OCI-LY3 (cell line): ENCODE measurements at regions not wholly inside any gene's neighbourhood (a gene's known extent, or its start where the extent isn't known, plus 50 kb on each side); places are given as distances from the start of the nearest gene placed in this dataset.

ENCODE experiments used
- H2AFZ ChIP-seq: fragments of 200-600, 300-600 bp; shearing (Covaris generic); 2 replicates; pipeline ENCODE4 v1.6.0; 2014; ENCODE audit warnings: antibody characterized with exemption, low read depth, low read length
- H3K27ac ChIP-seq: fragments of 200-600, 300-600 bp; sonication (generic); 2 replicates; pipeline ENCODE4 v1.5.1; 2014; ENCODE audit warnings: mild to moderate bottlenecking, low read length, moderate library complexity, mixed read lengths
- H3K27me3 ChIP-seq: fragments of 200-600, 300-600 bp; sonication (generic); 2 replicates; pipeline ENCODE4 v1.6.1; 2014; ENCODE audit warnings: low read depth, low read length, mixed read lengths
- H3K36me3 ChIP-seq: fragments of 200-600, 300-600 bp; sonication (generic); replicated peaks from 2 replicates; pipeline ENCODE3; 2014; ENCODE audit warnings: low read depth, low read length, mixed read lengths
- H3K4me1 ChIP-seq: fragments of 300-600, 200-600 bp; sonication (generic); 2 replicates; pipeline ENCODE4 v1.6.1; 2014; ENCODE audit warnings: low read length, mixed read lengths
- H3K4me2 ChIP-seq: fragments of 200-600, 300-600 bp; sonication (generic); 2 replicates; pipeline ENCODE4 v1.6.1; 2014; ENCODE audit warnings: low read length, mixed read lengths
- H3K4me3 ChIP-seq: fragments of 300-600, 200-600 bp; sonication (generic); 2 replicates; pipeline ENCODE4 v1.5.1; 2014; ENCODE audit warnings: antibody characterized with exemption, mild to moderate bottlenecking, low read length, moderate library complexity
- H3K79me2 ChIP-seq: fragments of 300-600, 200-600 bp; shearing (Covaris generic); 2 replicates; pipeline ENCODE4 v1.6.1; 2014; ENCODE audit warnings: mild to moderate bottlenecking, low read length, mixed read lengths
- H3K9ac ChIP-seq: fragments of 300-600, 200-600 bp; shearing (Covaris generic); 2 replicates; pipeline ENCODE4 v1.6.0; 2014; ENCODE audit warnings: mild to moderate bottlenecking, low read length, moderate library complexity
- H3K9me3 ChIP-seq: fragments of 200-600, 300-600 bp; shearing (Covaris generic); 2 replicates; pipeline ENCODE4 v1.6.1; 2014; ENCODE audit warnings: low read length, mixed read lengths; ENCODE audit not compliant: insufficient read depth
- H4K20me1 ChIP-seq: fragments of 200-600, 300-600 bp; sonication (generic); 2 replicates; pipeline ENCODE4 v1.6.1; 2016; ENCODE audit warnings: low read length, mixed read lengths; ENCODE audit not compliant: insufficient read depth
- EZH2phosphoT487 ChIP-seq: fragments of 200-600 bp; shearing (Covaris generic); IDR thresholded peaks from 2 replicates; pipeline ENCODE4 v1.6.1; 2018; ENCODE audit warnings: antibody characterized with exemption, mixed run types, low read depth
- TF ChIP-seq, protein P1 (sequence below): fragments of 200-600, 300-600 bp; sonication (generic); IDR thresholded peaks from 2 replicates; pipeline ENCODE4 v1.5.1; 2014; ENCODE audit warnings: antibody characterized with exemption, low read length, low read depth

DNA sequence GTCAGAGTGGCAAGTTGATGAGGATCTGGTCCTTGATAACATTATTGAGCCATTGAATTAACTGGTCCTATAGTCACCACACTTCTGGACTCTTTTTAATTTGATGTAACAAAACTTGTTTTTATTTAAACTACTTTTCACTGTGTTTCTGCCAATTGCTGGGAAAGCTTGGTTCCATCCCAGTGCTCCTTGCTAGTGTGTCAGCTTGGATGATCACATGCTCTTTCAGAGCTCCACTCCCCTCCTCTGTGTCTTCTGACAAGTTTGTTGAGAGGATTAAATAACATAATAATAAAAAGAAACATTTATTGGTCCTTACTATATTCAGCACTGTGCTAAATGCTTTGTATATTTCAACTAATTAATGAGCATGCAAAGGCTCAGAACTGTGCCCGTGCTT is 448.5 kb upstream of the B3GALT2 start:
- TF ChIP-seq EZH2phosphoT487, result no peak
- TF ChIP-seq, protein P1, sequence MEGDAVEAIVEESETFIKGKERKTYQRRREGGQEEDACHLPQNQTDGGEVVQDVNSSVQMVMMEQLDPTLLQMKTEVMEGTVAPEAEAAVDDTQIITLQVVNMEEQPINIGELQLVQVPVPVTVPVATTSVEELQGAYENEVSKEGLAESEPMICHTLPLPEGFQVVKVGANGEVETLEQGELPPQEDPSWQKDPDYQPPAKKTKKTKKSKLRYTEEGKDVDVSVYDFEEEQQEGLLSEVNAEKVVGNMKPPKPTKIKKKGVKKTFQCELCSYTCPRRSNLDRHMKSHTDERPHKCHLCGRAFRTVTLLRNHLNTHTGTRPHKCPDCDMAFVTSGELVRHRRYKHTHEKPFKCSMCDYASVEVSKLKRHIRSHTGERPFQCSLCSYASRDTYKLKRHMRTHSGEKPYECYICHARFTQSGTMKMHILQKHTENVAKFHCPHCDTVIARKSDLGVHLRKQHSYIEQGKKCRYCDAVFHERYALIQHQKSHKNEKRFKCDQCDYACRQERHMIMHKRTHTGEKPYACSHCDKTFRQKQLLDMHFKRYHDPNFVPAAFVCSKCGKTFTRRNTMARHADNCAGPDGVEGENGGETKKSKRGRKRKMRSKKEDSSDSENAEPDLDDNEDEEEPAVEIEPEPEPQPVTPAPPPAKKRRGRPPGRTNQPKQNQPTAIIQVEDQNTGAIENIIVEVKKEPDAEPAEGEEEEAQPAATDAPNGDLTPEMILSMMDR, result no peak
- Histone ChIP-seq H3K4me2 (no peak overlapping the region), H3K27me3 (no peaks in the 10 kb centered on the region), H3K4me3 (no peak overlapping the region), H3K4me1 (no peaks in the 10 kb centered on the region), H3K79me2 (no peaks in the 10 kb centered on the region), H3K27ac (no peak overlapping the region), H2AFZ (no peak overlapping the region), H3K36me3 (no peaks in the 10 kb centered on the region), H3K9me3 (no peaks in the 10 kb centered on the region), H3K9ac (no peak overlapping the region), H4K20me1 (no peaks in the 10 kb centered on the region)

DNA sequence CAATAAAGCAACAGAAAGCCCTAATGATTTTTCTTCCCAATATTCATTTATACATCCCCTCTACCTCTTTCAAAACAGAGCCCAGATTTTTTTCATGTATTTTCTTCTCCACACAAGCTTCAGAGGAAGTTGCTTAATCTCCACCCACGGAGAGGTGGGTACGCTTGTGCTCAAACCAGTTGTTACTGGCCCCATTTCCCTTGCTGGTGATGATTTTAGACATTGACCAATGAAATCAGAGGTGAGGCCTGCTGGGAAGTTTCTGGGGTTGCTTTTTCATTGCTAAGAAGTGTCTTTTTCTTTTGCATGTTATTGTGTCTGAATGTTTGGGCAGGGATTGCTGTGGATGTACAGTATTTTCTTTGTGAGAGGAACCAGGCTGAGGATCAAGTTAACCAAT is 448.1 kb upstream of the B3GALT2 start:
- no peak overlapping the region for H3K4me2 ChIP-seq
- H3K4me3 ChIP-seq, result no peak overlapping the region
- H3K79me2 ChIP-seq, result no peaks in the 10 kb centered on the region
- no peaks in the 10 kb centered on the region for H4K20me1 ChIP-seq
- no peaks in the 10 kb centered on the region for H3K4me1 ChIP-seq
- H2AFZ ChIP-seq, result no peak overlapping the region
- no peaks in the 10 kb centered on the region for H3K9me3 ChIP-seq
- H3K36me3 ChIP-seq, result no peaks in the 10 kb centered on the region
- no peak for TF ChIP-seq EZH2phosphoT487
- TF ChIP-seq, protein P1, result no peak
- no peak overlapping the region for H3K27ac ChIP-seq
- no peaks in the 10 kb centered on the region for H3K27me3 ChIP-seq
- H3K9ac ChIP-seq, result no peak overlapping the region

DNA sequence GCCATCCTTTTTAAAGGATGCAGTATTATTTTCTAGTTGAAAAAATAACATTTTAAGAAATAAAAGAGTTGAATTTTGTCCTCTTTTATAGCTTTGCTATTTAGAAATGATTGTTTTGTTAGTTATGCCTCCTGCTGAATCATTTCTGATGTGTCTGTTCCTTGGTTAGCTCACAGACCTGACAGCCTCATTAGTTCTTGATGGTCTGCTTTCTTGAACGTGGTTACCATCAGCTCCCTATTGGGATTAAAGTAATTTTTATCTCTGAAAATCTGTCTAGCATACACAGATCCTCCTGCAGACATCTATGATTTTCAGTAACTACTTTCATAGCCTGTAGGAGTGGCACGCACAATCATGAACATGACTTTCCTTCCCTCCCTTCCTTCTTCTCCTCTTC is 447.6 kb upstream of the B3GALT2 start:
- Histone ChIP-seq H3K79me2 (no peaks in the 10 kb centered on the region), H3K27ac (no peak overlapping the region), H4K20me1 (no peaks in the 10 kb centered on the region), H3K4me2 (no peak overlapping the region), H2AFZ (no peak overlapping the region), H3K9me3 (no peaks in the 10 kb centered on the region), H3K36me3 (no peaks in the 10 kb centered on the region), H3K27me3 (no peaks in the 10 kb centered on the region), H3K4me3 (no peak overlapping the region), H3K9ac (no peak overlapping the region), H3K4me1 (no peaks in the 10 kb centered on the region)
- TF ChIP-seq, protein P1, result no peak
- no peak for TF ChIP-seq EZH2phosphoT487

DNA sequence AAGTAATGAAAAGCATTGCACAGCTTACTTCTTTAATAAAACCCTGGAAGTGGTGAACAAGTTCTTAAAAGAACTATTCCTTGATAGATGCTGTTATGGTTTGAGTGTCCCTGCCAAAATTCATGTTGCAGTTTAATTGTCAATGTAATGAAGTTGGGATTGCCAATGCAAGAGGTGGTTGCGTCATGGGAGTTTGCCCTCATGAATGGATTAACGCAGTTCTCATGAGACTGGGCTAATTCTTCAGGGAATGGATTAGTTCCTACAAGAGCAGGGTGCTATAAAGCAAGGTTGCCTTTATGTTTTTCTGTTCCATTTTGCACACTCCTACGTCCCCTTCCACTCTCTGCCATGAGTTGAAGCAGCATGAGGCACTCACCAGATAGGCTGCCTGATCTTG is 446.7 kb upstream of the B3GALT2 start:
- Histone ChIP-seq H3K4me2 (no peak overlapping the region), H4K20me1 (no peaks in the 10 kb centered on the region), H3K27me3 (no peaks in the 10 kb centered on the region), H3K4me3 (no peak overlapping the region), H3K27ac (no peak overlapping the region), H3K36me3 (no peaks in the 10 kb centered on the region), H3K9me3 (no peaks in the 10 kb centered on the region), H3K9ac (no peak overlapping the region), H3K4me1 (no peaks in the 10 kb centered on the region), H3K79me2 (no peaks in the 10 kb centered on the region), H2AFZ (no peak overlapping the region)
- TF ChIP-seq, protein P1, result no peak
- TF ChIP-seq EZH2phosphoT487, result no peak
